Cardiac septum (tissue), 1 donor: ENCODE measurements at regions not wholly inside any gene's neighbourhood (a gene's known extent, or its start where the extent isn't known, plus 50 kb on each side); places are given as distances from the start of the nearest gene placed in this dataset.

Experiments used
- DNase-seq: peaks from one replicate; pipeline ENCODE4 v3.0.0-alpha.2; 2020; ENCODE audit warnings: low spot score
- intact Hi-C: fragments of 100-400 bp; cut with DNase I; formaldehyde crosslinking; loops from one replicate; pipeline ENCODE4 v1.14.0; 2022
- donor health status: DM: no; HTN: no; CAD: no.

- DNase-seq, result no peak
- intact Hi-C loops, result no loop called here
Observed at GRCh38 chr7:45484094-45484493, 90.1 kb upstream of the ADCY1 start.

GRCh38 chr7:45486575-45486974, 87.6 kb upstream of the ADCY1 start:
- DNase-seq, result no peak
- intact Hi-C loops, result no loop called here

- no peak for DNase-seq
- intact Hi-C loops, result no loop called here
Observed at GRCh38 chr7:45494885-45495284, 79.3 kb upstream of the ADCY1 start.

- no peak for DNase-seq
- intact Hi-C loops, result no loop called here
Observed at GRCh38 chr7:45495618-45496017, 78.5 kb upstream of the ADCY1 start.

GRCh38 chr7:45500257-45500656, 73.9 kb upstream of the ADCY1 start:
- DNase-seq, result no peak
- intact Hi-C loops, result no loop called here

- intact Hi-C loops, result no loop called here
- no peak for DNase-seq
Observed at GRCh38 chr7:45501791-45502190, 72.4 kb upstream of the ADCY1 start.

GRCh38 chr7:45506059-45506458, 68.1 kb upstream of the ADCY1 start:
- no peak for DNase-seq
- intact Hi-C loops, result no loop called here

GRCh38 chr7:45509222-45509621, 64.9 kb upstream of the ADCY1 start:
- DNase-seq, result no peak
- intact Hi-C loops, result no loop called here

GRCh38 chr7:45511721-45512597, 62.2 kb upstream of the ADCY1 start:
- no peak for DNase-seq
- intact Hi-C loops, result no loop called here

GRCh38 chr7:45514944-45515343, 59.2 kb upstream of the ADCY1 start:
- intact Hi-C loops, result no loop called here
- DNase-seq, result no peak

- DNase-seq, result no peak
- intact Hi-C loops, result no loop called here
Observed at GRCh38 chr7:45515346-45515745, 58.8 kb upstream of the ADCY1 start.
